KMS-11 (cell line): ENCODE measurements at regions not wholly inside any gene's neighbourhood (a gene's known extent, or its start where the extent isn't known, plus 50 kb on each side); places are given as distances from the start of the nearest gene placed in this dataset.
"Not testable (repeated sequence)": the region's sequence is repeated elsewhere in the genome, so short reads cannot be mapped to it uniquely, and the experiment has no call there.

ENCODE experiments used
- H2AFZ ChIP-seq: fragments of 200-600 bp; sonication (generic); 2 replicates; pipeline ENCODE4 v1.6.1; 2016; ENCODE audit warnings: antibody characterized with exemption, mixed run types, low read depth
- H3K27ac ChIP-seq: fragments of 200-600 bp; sonication (generic); 2 replicates; pipeline ENCODE4 v1.6.1; 2016; ENCODE audit warnings: mild to moderate bottlenecking, mixed run types
- H3K27me3 ChIP-seq: fragments of 200-600 bp; sonication (generic); 2 replicates; pipeline ENCODE4 v1.6.1; 2017; ENCODE audit warnings: mild to moderate bottlenecking, low read depth, mixed run types, moderate library complexity; ENCODE audit not compliant: insufficient read depth
- H3K36me3 ChIP-seq: fragments of 200-600 bp; sonication (generic); 2 replicates; pipeline ENCODE4 v1.6.1; 2017; ENCODE audit warnings: mild to moderate bottlenecking, mixed run types; ENCODE audit not compliant: insufficient read depth
- H3K4me1 ChIP-seq: fragments of 200-600 bp; sonication (generic); 2 replicates; pipeline ENCODE4 v1.6.1; 2016; ENCODE audit warnings: mild to moderate bottlenecking, low read depth, mixed run types; ENCODE audit not compliant: poor library complexity, severe bottlenecking
- H3K4me2 ChIP-seq: fragments of 200-600 bp; sonication (generic); 2 replicates; pipeline ENCODE4 v1.7.0; 2016; ENCODE audit warnings: mild to moderate bottlenecking, mixed run types
- H3K4me3 ChIP-seq: fragments of 200-600 bp; sonication (generic); IDR thresholded peaks from 2 replicates; pipeline ENCODE4 v1.6.1; 2017; ENCODE audit warnings: low read depth, low read length, mixed read lengths; ENCODE audit not compliant: insufficient read depth
- H3K79me2 ChIP-seq: fragments of 200-600 bp; sonication (generic); 2 replicates; pipeline ENCODE4 v1.6.1; 2016; ENCODE audit warnings: low read depth, mixed run types; ENCODE audit not compliant: insufficient read depth
- H3K9ac ChIP-seq: fragments of 200-600 bp; sonication (generic); 2 replicates; pipeline ENCODE4 v1.6.1; 2016; ENCODE audit warnings: mild to moderate bottlenecking, mixed run types
- H4K20me1 ChIP-seq: fragments of 200-600 bp; sonication (generic); 2 replicates; pipeline ENCODE4 v1.6.1; 2016; ENCODE audit warnings: mild to moderate bottlenecking, mixed run types; ENCODE audit not compliant: insufficient read depth
- CTCF ChIP-seq: fragments of 200-600 bp; sonication (generic); conservative IDR thresholded peaks from 2 replicates; pipeline ENCODE4 v1.6.1; 2017; ENCODE audit warnings: low read depth, mild to moderate bottlenecking, antibody characterized with exemption, low read length, moderate library complexity, mixed read lengths

GRCh38 chr5:53291528-53291927, 182.0 kb upstream of the MOCS2 start:
- Histone ChIP-seq H3K27me3 (no peaks in the 10 kb centered on the region), H2AFZ (no peak overlapping the region)
- no peak for TF ChIP-seq CTCF

GRCh38 chr5:53298841-53299240, 181.6 kb upstream of the FST start:
- Histone ChIP-seq H3K27me3 (no peaks in the 10 kb centered on the region), H3K4me3 (no peak overlapping the region), H3K9ac (no peak overlapping the region), H3K4me1 (no peaks in the 10 kb centered on the region), H4K20me1 (no peaks in the 10 kb centered on the region), H3K4me2 (no peak overlapping the region), H3K36me3 (no peaks in the 10 kb centered on the region), H2AFZ (no peak overlapping the region), H3K79me2 (no peaks in the 10 kb centered on the region), H3K27ac (no peak overlapping the region)
- no peak for TF ChIP-seq CTCF

More at GRCh38 chr5:53291528-53291927, 182.0 kb upstream of the MOCS2 start:
- H3K36me3 ChIP-seq = no peaks in the 10 kb centered on the region
- H3K4me1 ChIP-seq = no peaks in the 10 kb centered on the region
- no peaks in the 10 kb centered on the region for H3K79me2 ChIP-seq
- H4K20me1 ChIP-seq = no peaks in the 10 kb centered on the region
- H3K4me3 ChIP-seq = no peak overlapping the region
- H3K27ac ChIP-seq = no peak overlapping the region
- no peak overlapping the region for H3K9ac ChIP-seq
- no peak overlapping the region for H3K4me2 ChIP-seq

DNA sequence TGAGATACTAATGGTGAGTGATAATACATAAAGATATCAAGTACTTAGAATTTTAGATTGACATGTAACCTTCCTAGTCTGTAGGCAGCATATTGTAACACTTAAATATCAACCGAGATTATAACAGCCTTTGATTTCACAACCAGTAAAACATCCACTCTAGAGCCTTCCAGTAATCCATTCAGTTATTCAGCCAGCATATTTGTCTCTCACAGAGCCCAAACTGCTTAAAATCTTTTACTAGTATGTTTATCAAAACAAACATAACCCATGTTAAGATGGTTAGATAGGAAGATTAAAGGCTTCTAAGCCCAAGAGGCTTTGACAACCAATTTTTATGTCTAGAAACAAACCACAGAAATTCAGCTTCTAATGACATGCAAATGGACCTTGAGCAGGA, 177.9 kb upstream of the FST start:
- Histone ChIP-seq H3K79me2 (no peaks in the 10 kb centered on the region), H3K36me3 (no peaks in the 10 kb centered on the region), H4K20me1 (no peaks in the 10 kb centered on the region), H2AFZ (no peak overlapping the region), H3K9ac (no peak overlapping the region), H3K27ac (no peak overlapping the region), H3K4me1 (no peaks in the 10 kb centered on the region), H3K4me2 (no peak overlapping the region), H3K27me3 (no peaks in the 10 kb centered on the region), H3K4me3 (no peak overlapping the region)
- TF ChIP-seq CTCF = no peak

DNA sequence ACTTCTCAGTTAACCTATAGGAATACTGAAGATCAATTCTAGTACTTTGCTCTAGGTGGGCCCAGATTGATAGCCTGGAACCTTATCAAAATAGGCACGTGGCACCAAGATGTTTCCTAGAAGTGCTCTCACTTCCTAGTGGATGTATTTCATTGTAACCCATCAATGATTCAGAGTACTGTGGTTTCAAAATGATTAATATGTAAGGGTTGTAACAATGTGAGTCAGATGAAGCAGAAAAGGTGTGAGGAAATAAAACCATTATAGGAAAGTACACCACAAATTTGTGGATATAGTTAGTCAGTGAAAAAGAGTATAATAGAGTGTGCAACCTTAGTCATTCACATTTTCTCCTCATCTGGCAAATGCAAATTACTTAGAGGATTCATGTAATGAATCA, 177.3 kb upstream of the FST start:
- H4K20me1 ChIP-seq = no peaks in the 10 kb centered on the region
- no peak for TF ChIP-seq CTCF
- H3K79me2 ChIP-seq = no peaks in the 10 kb centered on the region
- no peaks in the 10 kb centered on the region for H3K27me3 ChIP-seq
- no peaks in the 10 kb centered on the region for H3K36me3 ChIP-seq
- no peaks in the 10 kb centered on the region for H3K4me1 ChIP-seq
- H2AFZ ChIP-seq = no peak overlapping the region
- no peak overlapping the region for H3K4me3 ChIP-seq
- H3K9ac ChIP-seq = no peak overlapping the region
- no peak overlapping the region for H3K4me2 ChIP-seq
- H3K27ac ChIP-seq = no peak overlapping the region

DNA sequence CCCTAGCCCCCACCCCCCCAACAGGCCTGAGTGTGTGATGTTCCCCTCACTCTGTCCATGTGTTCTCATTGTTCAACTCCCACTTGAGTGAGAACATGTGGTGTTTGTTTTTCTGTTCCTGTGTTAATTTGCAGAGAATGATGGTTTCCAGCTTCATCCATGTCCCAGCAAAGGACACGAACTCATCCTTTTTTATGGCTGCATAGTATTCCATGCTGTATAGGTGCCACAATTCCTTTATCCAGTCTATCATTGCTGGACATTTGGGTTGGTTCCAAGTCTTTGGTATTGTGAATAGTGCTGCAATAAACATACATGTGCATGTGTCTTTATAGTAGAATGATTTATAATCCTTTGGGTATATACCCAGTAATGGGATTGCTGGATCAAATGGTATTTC, 175.1 kb upstream of the FST start:
- not testable (repeated sequence) for H3K9ac ChIP-seq, H3K4me3 ChIP-seq, H3K27ac ChIP-seq, H4K20me1 ChIP-seq, H3K79me2 ChIP-seq, H2AFZ ChIP-seq, H3K4me2 ChIP-seq, H3K27me3 ChIP-seq, H3K4me1 ChIP-seq, H3K36me3 ChIP-seq
